GM18868 (cell line): ENCODE measurements at regions not wholly inside any gene's neighbourhood (a gene's known extent, or its start where the extent isn't known, plus 50 kb on each side); places are given as distances from the start of the nearest gene placed in this dataset.
"Not testable (repeated sequence)": the region's sequence is repeated elsewhere in the genome, so short reads cannot be mapped to it uniquely, and the experiment has no call there.

Experiments
- ATAC-seq: cut with Tn5 transposase; IDR thresholded peaks from one replicate; pipeline ENCODE4 v1.9.1; 2021; ENCODE audit warnings: mild to moderate bottlenecking, moderate library complexity; ENCODE audit not compliant: unreplicated experiment

DNA sequence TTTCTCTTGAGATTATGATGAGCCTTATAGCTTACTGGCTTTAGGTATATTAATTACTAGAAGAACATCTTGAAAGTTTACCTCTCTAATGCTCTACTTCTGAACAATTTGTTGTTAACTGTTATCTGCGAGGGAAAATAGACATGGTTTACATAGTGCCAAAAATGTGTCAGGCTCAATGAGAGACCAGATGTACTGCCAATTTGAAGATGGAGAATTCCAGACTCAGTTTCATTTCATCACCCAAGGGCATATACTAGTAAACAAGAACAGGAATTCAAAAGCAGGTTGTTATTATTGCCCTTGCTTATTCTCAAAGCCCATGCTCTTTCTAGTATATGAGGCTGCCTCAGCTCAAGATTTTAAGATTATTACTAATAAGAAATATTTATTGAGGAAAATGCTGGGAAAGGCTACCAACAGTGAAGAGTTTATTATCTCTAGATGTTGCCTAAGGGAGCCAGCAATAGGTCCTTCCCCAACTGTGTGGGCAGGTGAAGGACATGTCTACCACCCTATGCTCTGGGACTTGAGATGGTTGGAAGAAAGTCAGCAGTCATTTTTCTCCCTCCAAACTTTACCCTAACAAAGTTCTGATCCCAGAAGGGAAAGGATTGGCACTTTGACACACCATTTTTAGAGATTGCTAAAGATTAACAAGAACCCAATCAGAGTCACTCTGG lies 792.7 kb downstream of the METTL4 start:
- no peak for ATAC-seq

GRCh38 chr18:1779587-1779986 lies 791.7 kb downstream of the METTL4 start:
- ATAC-seq, result no peak

DNA sequence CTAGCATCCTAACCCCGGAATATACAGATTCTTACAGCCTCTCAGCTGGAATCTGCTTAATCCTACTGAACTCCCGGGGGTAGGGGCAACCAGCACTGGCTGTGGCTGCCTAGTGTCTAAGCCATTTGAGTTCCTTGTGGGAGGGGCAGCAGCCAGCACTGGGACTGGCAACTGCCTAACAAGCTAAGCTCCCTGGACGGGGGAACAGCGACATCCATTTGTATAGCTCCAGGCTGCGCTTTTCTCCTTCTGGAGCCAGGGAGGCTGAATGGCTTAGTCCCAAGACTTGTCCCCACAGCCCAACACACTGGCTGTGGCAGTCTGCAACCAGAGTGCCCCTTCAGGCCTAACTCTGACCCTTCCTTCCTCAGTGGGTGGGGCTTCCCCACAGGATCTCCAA lies 787.2 kb downstream of the METTL4 start:
- no peak for ATAC-seq

- ATAC-seq, result not testable (repeated sequence)
Observed at GRCh38 chr18:1785980-1786379, 785.3 kb downstream of the METTL4 start.

GRCh38 chr18:1796636-1797035 lies 774.7 kb downstream of the METTL4 start:
- no peak for ATAC-seq

GRCh38 chr18:1797235-1797634 lies 774.1 kb downstream of the METTL4 start:
- ATAC-seq, result no peak

DNA sequence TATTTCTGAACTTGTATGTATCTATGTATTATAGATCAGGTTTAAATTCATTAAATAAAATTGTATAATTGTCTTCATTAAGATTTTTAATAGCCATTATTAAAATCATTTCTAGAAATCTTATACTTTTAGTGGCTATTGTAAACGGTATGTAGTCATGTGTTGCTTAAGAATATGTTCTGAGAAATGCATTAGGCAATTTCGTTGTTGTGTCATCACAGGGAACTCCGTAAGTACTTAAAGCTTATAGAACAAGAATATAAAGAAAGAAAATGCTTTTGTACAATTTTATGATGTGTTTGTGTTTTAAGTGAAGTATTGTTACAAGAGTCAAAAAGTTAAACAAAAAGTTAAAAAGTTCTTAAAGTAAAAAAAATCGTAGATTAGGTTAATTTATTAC lies 765.8 kb downstream of the METTL4 start:
- ATAC-seq, result no peak

DNA sequence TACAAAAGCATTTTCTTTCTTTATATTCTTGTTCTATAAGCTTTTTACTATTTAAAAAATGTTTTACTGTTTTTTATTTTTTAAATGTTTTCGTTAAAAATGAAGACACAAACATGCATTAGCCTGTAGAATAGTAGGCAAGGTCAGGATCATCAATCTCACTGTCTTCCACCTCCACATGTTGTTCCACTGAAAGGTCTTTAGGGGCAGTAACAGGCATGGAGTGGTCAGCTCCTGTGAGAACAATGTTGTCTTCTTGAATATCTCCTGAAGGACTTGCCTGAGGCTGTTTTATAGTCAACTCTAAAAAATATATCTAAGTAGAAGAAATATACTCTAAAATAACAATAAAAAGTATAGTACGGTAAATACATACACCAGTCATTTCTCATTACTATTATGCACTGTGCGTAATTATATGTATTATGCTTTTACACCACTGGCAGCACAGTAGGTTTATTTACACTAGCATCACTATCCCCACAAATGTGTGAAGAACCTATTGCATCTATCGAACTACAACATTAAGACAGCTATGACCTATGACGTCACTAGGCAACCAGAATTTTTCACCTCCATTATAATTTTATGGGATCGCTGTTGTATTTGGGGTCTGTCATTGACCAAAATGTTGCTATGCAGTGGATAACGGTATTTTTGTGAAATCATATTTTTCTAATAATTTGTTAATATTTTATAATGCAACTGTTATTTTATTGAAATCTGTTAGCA lies 764.3 kb downstream of the METTL4 start:
- no peak for ATAC-seq

DNA sequence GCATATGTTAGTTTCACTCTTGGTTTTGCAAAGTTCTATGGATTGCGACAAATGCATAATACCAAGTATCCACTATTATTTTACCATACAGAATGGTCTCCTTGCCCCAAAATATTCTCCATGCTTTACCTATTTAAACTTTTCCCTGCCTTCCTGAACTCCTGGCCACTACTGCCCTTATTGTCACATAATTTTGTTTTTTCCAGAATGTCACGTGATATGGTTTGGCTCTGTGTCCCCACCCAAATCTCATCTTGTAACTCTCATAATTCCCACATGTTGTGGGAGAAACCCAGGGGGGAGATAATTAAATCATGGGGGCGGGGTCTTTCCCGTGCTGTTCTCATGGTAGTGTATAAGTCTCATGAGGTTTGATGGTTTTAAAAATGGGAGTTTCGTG lies 760.0 kb downstream of the METTL4 start:
- no peak for ATAC-seq

GRCh38 chr18:1825296-1825695 lies 746.0 kb downstream of the METTL4 start:
- no peak for ATAC-seq

DNA sequence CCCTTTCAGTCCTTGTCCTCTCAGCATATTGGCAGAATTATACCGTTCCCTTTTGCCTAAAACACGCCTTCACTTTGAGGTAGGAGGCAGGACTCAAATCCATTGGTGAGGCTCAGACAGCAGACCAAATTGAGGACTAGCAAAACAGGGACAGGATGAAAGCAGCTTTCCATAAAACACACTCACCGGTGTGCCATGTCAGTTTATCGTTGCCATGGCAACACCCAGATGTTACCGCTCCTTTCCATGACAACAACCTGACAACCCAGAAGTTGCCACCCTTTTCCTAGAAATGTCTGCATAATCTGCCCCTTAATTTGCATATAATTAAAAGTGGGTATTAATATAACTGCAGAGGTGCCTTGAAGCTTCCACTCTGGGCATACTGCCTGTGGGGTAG lies 730.4 kb downstream of the METTL4 start:
- ATAC-seq, result no peak

GRCh38 chr18:1846640-1847039 lies 724.7 kb downstream of the METTL4 start:
- no peak for ATAC-seq

- ATAC-seq, result no peak
Observed at GRCh38 chr18:1848716-1849115, 722.6 kb downstream of the METTL4 start.

GRCh38 chr18:1849386-1849785 lies 721.9 kb downstream of the METTL4 start:
- ATAC-seq, result no peak

DNA sequence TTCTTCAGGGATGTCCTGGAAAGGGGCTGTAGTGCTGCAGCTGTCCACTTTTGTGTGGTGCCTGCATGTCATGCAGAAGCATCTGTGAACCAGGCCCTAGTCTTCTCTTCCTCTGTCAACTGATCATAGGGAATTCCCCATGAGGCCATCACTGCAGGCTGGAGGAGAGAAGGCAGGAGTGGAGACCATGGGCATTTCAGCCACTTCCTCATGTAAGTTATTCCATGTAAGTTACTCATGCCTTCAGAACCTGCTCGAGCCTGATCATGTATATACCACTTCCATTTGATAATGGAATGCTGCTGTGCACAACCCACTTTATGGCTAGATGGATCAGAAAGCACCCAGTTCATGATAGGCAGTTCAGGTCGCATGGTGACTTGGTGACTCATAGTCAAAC lies 714.0 kb downstream of the METTL4 start:
- not testable (repeated sequence) for ATAC-seq

DNA sequence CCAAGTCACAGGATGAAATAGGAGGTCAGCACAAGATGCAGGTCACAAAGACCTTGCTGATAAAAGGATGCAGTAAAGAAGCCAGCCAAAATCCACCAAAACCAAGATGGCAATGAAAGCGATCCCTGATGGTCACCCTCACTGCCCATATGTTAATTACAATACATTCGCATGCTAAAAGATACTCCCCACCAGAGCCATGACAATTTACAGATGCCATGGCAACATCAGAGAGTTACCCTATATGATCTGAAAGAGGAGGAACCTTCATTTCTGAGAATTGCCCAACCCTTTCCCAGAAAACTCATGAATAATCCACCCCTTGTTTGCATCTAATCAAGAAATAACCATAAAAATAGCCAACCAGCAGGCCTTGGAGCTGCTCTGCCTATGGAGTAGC lies 709.8 kb downstream of the METTL4 start:
- ATAC-seq, result no peak

GRCh38 chr18:1865869-1866268 lies 705.4 kb downstream of the METTL4 start:
- no peak for ATAC-seq

DNA sequence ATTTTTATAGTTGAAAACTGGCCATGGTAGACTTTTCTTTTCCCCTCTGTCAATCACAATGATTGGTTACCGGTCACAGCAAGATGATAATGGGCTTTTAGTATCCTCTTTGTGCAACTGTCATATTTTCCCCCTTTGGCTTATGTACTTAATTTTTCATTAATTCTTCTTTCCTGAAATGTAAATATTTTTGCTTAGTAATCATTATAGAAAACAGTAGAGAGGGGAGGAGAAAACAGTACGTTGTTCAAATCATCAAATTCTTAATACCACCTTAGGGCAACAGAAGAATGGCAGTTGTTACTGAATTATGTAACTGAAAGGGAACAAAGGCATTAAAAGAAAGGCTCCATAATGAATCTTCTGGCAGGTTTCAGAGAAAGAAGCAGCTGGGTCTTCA lies 699.0 kb downstream of the METTL4 start:
- ATAC-seq, result no peak

GRCh38 chr18:1875219-1875618 lies 696.1 kb downstream of the METTL4 start:
- ATAC-seq, result no peak

GRCh38 chr18:1884623-1885022 lies 686.7 kb downstream of the METTL4 start:
- ATAC-seq, result no peak

DNA sequence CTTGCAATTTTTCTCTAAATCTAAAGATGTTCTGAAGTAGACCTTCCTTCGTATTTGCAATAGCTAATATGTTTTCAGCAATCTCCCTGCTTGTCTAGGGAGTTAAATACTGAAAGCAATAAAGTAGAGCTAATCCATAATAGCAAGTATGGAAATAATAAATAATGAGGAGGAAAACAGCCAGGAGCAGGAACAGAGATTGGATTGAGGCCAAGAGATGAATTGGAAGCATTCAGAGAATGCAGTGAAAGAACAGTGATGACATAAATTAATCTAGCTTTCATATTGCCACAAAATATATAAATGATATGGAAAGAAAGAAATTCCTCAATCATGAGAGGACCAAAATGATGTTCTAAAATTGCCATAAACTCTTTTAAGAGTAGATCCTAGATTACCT lies 679.7 kb downstream of the METTL4 start:
- no peak for ATAC-seq

- no peak for ATAC-seq
Observed at GRCh38 chr18:1892191-1892590, 679.1 kb downstream of the METTL4 start.
